ENCODE measurements at regions not wholly inside any gene's neighbourhood (a gene's known extent, or its start where the extent isn't known, plus 50 kb on each side); places are given as distances from the start of the nearest gene placed in this dataset.

GRCh38 chr6:118745156-118745555, 93.8 kb upstream of the CEP85L start:
- H3K4me1 ChIP-seq (ENCODE audit: control insufficient read depth in 2 of 2, insufficient read depth in 2 of 2, low read length in 1 of 2), result peaks cover 0 to 2% of the 10 kb centered on the region in 2 donors
- no peak overlapping the region for H3K27ac ChIP-seq (ENCODE audit: low read depth in 2 of 2, low read length in 1 of 2)
- H3K4me3 ChIP-seq (ENCODE audit: low read depth in 1 of 2, low read length in 2 of 2), result no peak overlapping the region
- H3K9me3 ChIP-seq (ENCODE audit: control insufficient read depth in 2 of 2, insufficient read depth in 1 of 2, low read depth in 1 of 2, low read length in 1 of 2), result no peaks in the 10 kb centered on the region
- 87 to 93% methylated on average over 7 of the region's 7 CpGs for WGBS, 2 donors
- H3K36me3 ChIP-seq (ENCODE audit: control insufficient read depth in 2 of 2, insufficient read depth in 2 of 2, low read length in 1 of 2), result no peaks in the 10 kb centered on the region
- H3K27me3 ChIP-seq (ENCODE audit: control insufficient read depth in 1 of 2, insufficient read depth in 2 of 2, low read length in 2 of 2), result no peaks in the 10 kb centered on the region

GRCh38 chr6:118744261-118744941, 93.0 kb upstream of the CEP85L start:
- no peaks in the 10 kb centered on the region for H3K36me3 ChIP-seq (ENCODE audit: control insufficient read depth in 2 of 2, insufficient read depth in 2 of 2, low read length in 1 of 2)
- WGBS, 2 donors, result 63 to 72% methylated on average over 6 of the region's 6 CpGs
- no peaks in the 10 kb centered on the region for H3K27me3 ChIP-seq (ENCODE audit: control insufficient read depth in 1 of 2, insufficient read depth in 2 of 2, low read length in 2 of 2)
- H3K9me3 ChIP-seq (ENCODE audit: control insufficient read depth in 2 of 2, insufficient read depth in 1 of 2, low read depth in 1 of 2, low read length in 1 of 2), result no peaks in the 10 kb centered on the region
- H3K27ac ChIP-seq (ENCODE audit: low read depth in 2 of 2, low read length in 1 of 2), result no peak overlapping the region
- H3K4me1 ChIP-seq (ENCODE audit: control insufficient read depth in 2 of 2, insufficient read depth in 2 of 2, low read length in 1 of 2), result peaks cover 0 to 2% of the 10 kb centered on the region in 2 donors
- no peak overlapping the region for H3K4me3 ChIP-seq (ENCODE audit: low read depth in 1 of 2, low read length in 2 of 2)

GRCh38 chr6:118743746-118744145, 92.4 kb upstream of the CEP85L start:
- no peaks in the 10 kb centered on the region for H3K9me3 ChIP-seq (ENCODE audit: control insufficient read depth in 2 of 2, insufficient read depth in 1 of 2, low read depth in 1 of 2, low read length in 1 of 2)
- H3K4me3 ChIP-seq (ENCODE audit: low read depth in 1 of 2, low read length in 2 of 2), result no peak overlapping the region
- H3K27ac ChIP-seq (ENCODE audit: low read depth in 2 of 2, low read length in 1 of 2), result no peak overlapping the region
- no peaks in the 10 kb centered on the region for H3K36me3 ChIP-seq (ENCODE audit: control insufficient read depth in 2 of 2, insufficient read depth in 2 of 2, low read length in 1 of 2)
- peaks cover 0 to 2% of the 10 kb centered on the region in 2 donors for H3K4me1 ChIP-seq (ENCODE audit: control insufficient read depth in 2 of 2, insufficient read depth in 2 of 2, low read length in 1 of 2)
- H3K27me3 ChIP-seq (ENCODE audit: control insufficient read depth in 1 of 2, insufficient read depth in 2 of 2, low read length in 2 of 2), result no peaks in the 10 kb centered on the region
- WGBS, 2 donors, result 50 to 52% methylated on average over 1 of the region's 1 CpG

- no peak overlapping the region for H3K27ac ChIP-seq (ENCODE audit: low read depth in 2 of 2, low read length in 1 of 2)
- no peak overlapping the region for H3K4me3 ChIP-seq (ENCODE audit: low read depth in 1 of 2, low read length in 2 of 2)
- no peaks in the 10 kb centered on the region for H3K9me3 ChIP-seq (ENCODE audit: control insufficient read depth in 2 of 2, insufficient read depth in 1 of 2, low read depth in 1 of 2, low read length in 1 of 2)
- 54 to 63% methylated on average over 3 of the region's 3 CpGs for WGBS, 2 donors
- no peaks in the 10 kb centered on the region for H3K4me1 ChIP-seq (ENCODE audit: control insufficient read depth in 2 of 2, insufficient read depth in 2 of 2, low read length in 1 of 2)
- no peaks in the 10 kb centered on the region for H3K27me3 ChIP-seq (ENCODE audit: control insufficient read depth in 1 of 2, insufficient read depth in 2 of 2, low read length in 2 of 2)
- no peaks in the 10 kb centered on the region for H3K36me3 ChIP-seq (ENCODE audit: control insufficient read depth in 2 of 2, insufficient read depth in 2 of 2, low read length in 1 of 2)
These were observed 89.0 kb upstream of the CEP85L start for GRCh38 chr6:118740372-118740771.

- WGBS, 2 donors, result 63 to 73% methylated on average over 2 of the region's 2 CpGs
- no peaks in the 10 kb centered on the region for H3K9me3 ChIP-seq (ENCODE audit: control insufficient read depth in 2 of 2, insufficient read depth in 1 of 2, low read depth in 1 of 2, low read length in 1 of 2)
- H3K4me3 ChIP-seq (ENCODE audit: low read depth in 1 of 2, low read length in 2 of 2), result no peak overlapping the region
- no peaks in the 10 kb centered on the region for H3K36me3 ChIP-seq (ENCODE audit: control insufficient read depth in 2 of 2, insufficient read depth in 2 of 2, low read length in 1 of 2)
- H3K27me3 ChIP-seq (ENCODE audit: control insufficient read depth in 1 of 2, insufficient read depth in 2 of 2, low read length in 2 of 2), result no peaks in the 10 kb centered on the region
- no peak overlapping the region for H3K27ac ChIP-seq (ENCODE audit: low read depth in 2 of 2, low read length in 1 of 2)
- no peaks in the 10 kb centered on the region for H3K4me1 ChIP-seq (ENCODE audit: control insufficient read depth in 2 of 2, insufficient read depth in 2 of 2, low read length in 1 of 2)
These were observed 88.4 kb upstream of the CEP85L start for GRCh38 chr6:118739696-118740353.

GRCh38 chr6:118736440-118736839, 85.0 kb upstream of the CEP85L start:
- H3K27me3 ChIP-seq (ENCODE audit: control insufficient read depth in 1 of 2, insufficient read depth in 2 of 2, low read length in 2 of 2), result no peaks in the 10 kb centered on the region
- no peak overlapping the region for H3K4me3 ChIP-seq (ENCODE audit: low read depth in 1 of 2, low read length in 2 of 2)
- H3K4me1 ChIP-seq (ENCODE audit: control insufficient read depth in 2 of 2, insufficient read depth in 2 of 2, low read length in 1 of 2), result no peaks in the 10 kb centered on the region
- no peaks in the 10 kb centered on the region for H3K9me3 ChIP-seq (ENCODE audit: control insufficient read depth in 2 of 2, insufficient read depth in 1 of 2, low read depth in 1 of 2, low read length in 1 of 2)
- H3K36me3 ChIP-seq (ENCODE audit: control insufficient read depth in 2 of 2, insufficient read depth in 2 of 2, low read length in 1 of 2), result no peaks in the 10 kb centered on the region
- no peak overlapping the region for H3K27ac ChIP-seq (ENCODE audit: low read depth in 2 of 2, low read length in 1 of 2)
- WGBS, 2 donors, result 90 to 98% methylated on average over 4 of the region's 4 CpGs

GRCh38 chr6:118735320-118735719, 83.9 kb upstream of the CEP85L start:
- no peaks in the 10 kb centered on the region for H3K36me3 ChIP-seq (ENCODE audit: control insufficient read depth in 2 of 2, insufficient read depth in 2 of 2, low read length in 1 of 2)
- WGBS, 2 donors, result 48 to 50% methylated on average over 2 of the region's 2 CpGs
- H3K9me3 ChIP-seq (ENCODE audit: control insufficient read depth in 2 of 2, insufficient read depth in 1 of 2, low read depth in 1 of 2, low read length in 1 of 2), result no peaks in the 10 kb centered on the region
- H3K27ac ChIP-seq (ENCODE audit: low read depth in 2 of 2, low read length in 1 of 2), result no peak overlapping the region
- H3K4me1 ChIP-seq (ENCODE audit: control insufficient read depth in 2 of 2, insufficient read depth in 2 of 2, low read length in 1 of 2), result no peaks in the 10 kb centered on the region
- no peak overlapping the region for H3K4me3 ChIP-seq (ENCODE audit: low read depth in 1 of 2, low read length in 2 of 2)
- H3K27me3 ChIP-seq (ENCODE audit: control insufficient read depth in 1 of 2, insufficient read depth in 2 of 2, low read length in 2 of 2), result no peaks in the 10 kb centered on the region

- H3K36me3 ChIP-seq (ENCODE audit: control insufficient read depth in 2 of 2, insufficient read depth in 2 of 2, low read length in 1 of 2), result no peaks in the 10 kb centered on the region
- no peaks in the 10 kb centered on the region for H3K9me3 ChIP-seq (ENCODE audit: control insufficient read depth in 2 of 2, insufficient read depth in 1 of 2, low read depth in 1 of 2, low read length in 1 of 2)
- no peaks in the 10 kb centered on the region for H3K27me3 ChIP-seq (ENCODE audit: control insufficient read depth in 1 of 2, insufficient read depth in 2 of 2, low read length in 2 of 2)
- H3K4me3 ChIP-seq (ENCODE audit: low read depth in 1 of 2, low read length in 2 of 2), result no peak overlapping the region
- 81 to 85% methylated on average over 5 of the region's 5 CpGs for WGBS, 2 donors
- H3K4me1 ChIP-seq (ENCODE audit: control insufficient read depth in 2 of 2, insufficient read depth in 2 of 2, low read length in 1 of 2), result no peaks in the 10 kb centered on the region
- H3K27ac ChIP-seq (ENCODE audit: low read depth in 2 of 2, low read length in 1 of 2), result no peak overlapping the region
These were observed 74.6 kb upstream of the CEP85L start for GRCh38 chr6:118725944-118726343.

GRCh38 chr6:118724211-118724610, 72.8 kb upstream of the CEP85L start:
- Histone ChIP-seq H3K27ac (ENCODE audit: low read depth in 2 of 2, low read length in 1 of 2) (no peak overlapping the region), H3K36me3 (ENCODE audit: control insufficient read depth in 2 of 2, insufficient read depth in 2 of 2, low read length in 1 of 2) (no peaks in the 10 kb centered on the region), H3K4me3 (ENCODE audit: low read depth in 1 of 2, low read length in 2 of 2) (no peak overlapping the region), H3K9me3 (ENCODE audit: control insufficient read depth in 2 of 2, insufficient read depth in 1 of 2, low read depth in 1 of 2, low read length in 1 of 2) (no peaks in the 10 kb centered on the region), H3K27me3 (ENCODE audit: control insufficient read depth in 1 of 2, insufficient read depth in 2 of 2, low read length in 2 of 2) (no peaks in the 10 kb centered on the region), H3K4me1 (ENCODE audit: control insufficient read depth in 2 of 2, insufficient read depth in 2 of 2, low read length in 1 of 2) (no peaks in the 10 kb centered on the region)
- WGBS, 2 donors, result 36 to 40% methylated on average over 3 of the region's 3 CpGs

All from esophagus (tissue), 2 donors.